Gastroesophageal sphincter (tissue), 4 donors: ENCODE measurements at regions not wholly inside any gene's neighbourhood (a gene's known extent, or its start where the extent isn't known, plus 50 kb on each side); places are given as distances from the start of the nearest gene placed in this dataset.

Source experiments
- ATAC-seq: fragments of 150-250 bp; one replicate; pipeline ENCODE4 v1.9.1; 2016; ENCODE audit warnings: mild to moderate bottlenecking, moderate library complexity
- H3K27ac ChIP-seq, 4 donors: fragments of 200-600 bp; sonication (generic) in 3 of 4; 1 replicate in 3 of 4; 2 replicates in 1 of 4; pipeline ENCODE4 v1.5.1; 2016 to 2019
- H3K27me3 ChIP-seq: fragments of 200-600 bp; sonication (generic); one replicate; pipeline ENCODE4 v1.5.1; 2019
- H3K36me3 ChIP-seq, 2 donors: fragments of 200-600 bp; sonication (generic); one replicate each; pipeline ENCODE4 v1.5.1; 2019; ENCODE audit warnings: control low read depth in 1 of 2
- H3K4me1 ChIP-seq, 3 donors: fragments of 200-600 bp; sonication (generic); 1 replicate in 2 of 3; 2 replicates in 1 of 3; pipeline ENCODE4 v1.5.1; 2016 to 2019; ENCODE audit warnings: control low read depth in 2 of 3
- H3K4me3 ChIP-seq, 2 donors: fragments of 200-600 bp; sonication (generic); one replicate each; pipeline ENCODE4 v1.5.1; 2019; ENCODE audit warnings: mild to moderate bottlenecking in 1 of 2, moderate library complexity in 1 of 2
- H3K9me3 ChIP-seq, 3 donors: fragments of 200-600 bp; sonication (generic); one replicate each; pipeline ENCODE4 v1.5.1; 2017 to 2019; ENCODE audit warnings: control low read depth in 2 of 3
- CTCF ChIP-seq, 4 experiments: fragments of 200-600 bp in 2 of 4; fragments of 450-650 bp in 2 of 4; sonication (generic) in 1 of 4; IDR thresholded peaks; one replicate each; pipeline ENCODE4 v1.5.1; 2017 to 2019; ENCODE audit warnings: antibody characterized with exemption in 4 of 4, mild to moderate bottlenecking in 2 of 4, moderate library complexity in 2 of 4
- EP300 ChIP-seq: sonication (generic); formaldehyde crosslinking; IDR thresholded peaks from one replicate; pipeline ENCODE4 v1.6.1; 2017; ENCODE audit warnings: antibody characterized with exemption, mild to moderate bottlenecking
- POLR2A ChIP-seq, 2 donors: fragments of 450-650 bp; IDR thresholded peaks; one replicate each; pipeline ENCODE4 v1.6.1; 2017; ENCODE audit warnings: antibody characterized with exemption in 2 of 2, mild to moderate bottlenecking in 2 of 2, moderate library complexity in 1 of 2
- POLR2AphosphoS5 ChIP-seq: sonication (generic); formaldehyde crosslinking; IDR thresholded peaks from one replicate; pipeline ENCODE4 v1.6.1; 2017; ENCODE audit warnings: antibody characterized with exemption
- WGBS, 2 donors: methylation state at CpG; one replicate each; pipeline ENCODE4 v1.1.5; 2018; ENCODE audit warnings: low coverage in 1 of 2; 5-methylcytosine and 5-hydroxymethylcytosine counted together

GRCh38 chr2:56018267-56018666 is 94.7 kb upstream of the EFEMP1 start:
- 74% methylated on average over 3 of the region's 8 CpGs; no CpG with 5 or more reads in 1 of the 2 donors for WGBS, 2 donors
- TF ChIP-seq CTCF (IDR thresholded peaks at IDR 0.05) (no peak), POLR2AphosphoS5 (no peak), POLR2A (IDR thresholded peaks at IDR 0.05) (no peak), EP300 (no peak)
- ATAC-seq: no peak
- no peak overlapping the region for H3K4me3 ChIP-seq
- no peaks in the 10 kb centered on the region for H3K36me3 ChIP-seq
- no peaks in the 10 kb centered on the region for H3K4me1 ChIP-seq
- peaks cover 5% of the 10 kb centered on the region for H3K27me3 ChIP-seq
- no peak overlapping the region for H3K27ac ChIP-seq
- no peaks in the 10 kb centered on the region for H3K9me3 ChIP-seq

GRCh38 chr2:56021136-56021474 is 97.5 kb upstream of the EFEMP1 start:
- TF ChIP-seq POLR2AphosphoS5 (no peak), POLR2A (IDR thresholded peaks at IDR 0.05) (no peak), EP300 (no peak), CTCF (IDR thresholded peaks at IDR 0.05) (no peak)

GRCh38 chr2:56021579-56021978 is 98.0 kb upstream of the EFEMP1 start:
- Histone ChIP-seq H3K27me3 (peaks cover 5% of the 10 kb centered on the region), H3K9me3 (no peaks in the 10 kb centered on the region), H3K27ac (no peak overlapping the region), H3K4me1 (no peaks in the 10 kb centered on the region), H3K4me3 (no peak overlapping the region), H3K36me3 (no peaks in the 10 kb centered on the region)
- no peak for ATAC-seq
- TF ChIP-seq EP300 (no peak), POLR2A (IDR thresholded peaks at IDR 0.05) (no peak)
- WGBS, 2 donors: 80% methylated on average over 1 to 5 of the region's 5 CpGs

More at GRCh38 chr2:56021136-56021474, 97.5 kb upstream of the EFEMP1 start:
- H3K27me3 ChIP-seq: peaks cover 5% of the 10 kb centered on the region
- H3K4me1 ChIP-seq: no peaks in the 10 kb centered on the region
- no peak for ATAC-seq
- no peak overlapping the region for H3K27ac ChIP-seq
- H3K36me3 ChIP-seq: no peaks in the 10 kb centered on the region
- 43 to 51% methylated on average over 5 of the region's 5 CpGs for WGBS, 2 donors
- H3K4me3 ChIP-seq: no peak overlapping the region
- no peaks in the 10 kb centered on the region for H3K9me3 ChIP-seq

- TF ChIP-seq EP300: no peak
- TF ChIP-seq POLR2A (IDR thresholded peaks at IDR 0.05): no peak
- TF ChIP-seq POLR2AphosphoS5: no peak
- TF ChIP-seq CTCF (IDR thresholded peaks at IDR 0.05): no peak
- WGBS, 2 donors: no CpG with 5 or more reads among the region's 1 CpG
- Histone ChIP-seq H3K36me3 (no peaks in the 10 kb centered on the region), H3K4me3 (no peak overlapping the region), H3K9me3 (no peaks in the 10 kb centered on the region), H3K4me1 (no peaks in the 10 kb centered on the region), H3K27me3 (no peaks in the 10 kb centered on the region), H3K27ac (no peak overlapping the region)
- ATAC-seq: no peak
Observed at GRCh38 chr2:56025469-56026193, 102.0 kb upstream of the EFEMP1 start.

GRCh38 chr2:56026828-56027227 is 103.2 kb upstream of the EFEMP1 start:
- H3K9me3 ChIP-seq: no peaks in the 10 kb centered on the region
- TF ChIP-seq POLR2AphosphoS5 (no peak), EP300 (no peak), POLR2A (IDR thresholded peaks at IDR 0.05) (no peak), CTCF (IDR thresholded peaks at IDR 0.05) (no peak)
- no peaks in the 10 kb centered on the region for H3K36me3 ChIP-seq
- no peak overlapping the region for H3K4me3 ChIP-seq
- 56 to 100% methylated on average over 2 of the region's 2 CpGs for WGBS, 2 donors
- H3K4me1 ChIP-seq: no peaks in the 10 kb centered on the region
- H3K27ac ChIP-seq: no peak overlapping the region
- H3K27me3 ChIP-seq: no peaks in the 10 kb centered on the region
- ATAC-seq: no peak
